PC-9 (cell line): ENCODE measurements at regions not wholly inside any gene's neighbourhood (a gene's known extent, or its start where the extent isn't known, plus 50 kb on each side); places are given as distances from the start of the nearest gene placed in this dataset.

ENCODE experiments used
- BruUV-seq: library from RNA; stranded (reverse); fragments of 400-500 nt; replicated peaks from 2 replicates; lab custom pipeline; 2021; lab: Mats Ljungman, UMichigan
- CTCF ChIA-PET: fragments of 300-600 bp; sonication (Branson Sonifier 250); formaldehyde crosslinking; loops from one replicate; lab custom pipeline; 2022; ENCODE audit warnings: antibody characterized with exemption; lab: Charles Lee
- POLR2A ChIA-PET: fragments of 300-600 bp; sonication (Branson Sonifier 250); formaldehyde crosslinking; loops from one replicate; lab custom pipeline; 2022; ENCODE audit warnings: antibody characterized with exemption; ENCODE audit not compliant: unreplicated experiment; lab: Charles Lee
- DNase-seq, 2 experiments: peaks; one replicate each; pipeline versions ENCODE4 v3.0.0 to v3.0.0-alpha.2; 2015 to 2022; ENCODE audit warnings: mixed read lengths in 1 of 2
- H2AFZ ChIP-seq: fragments of 200-600 bp; sonication (generic); 2 replicates; pipeline ENCODE4 v1.8.1; 2017; ENCODE audit warnings: antibody characterized with exemption
- H3F3A ChIP-seq: fragments of 200-600 bp; sonication (generic); 2 replicates; pipeline ENCODE4 v1.8.1; 2017; ENCODE audit warnings: antibody characterized with exemption, mild to moderate bottlenecking, low read depth; ENCODE audit not compliant: insufficient read depth
- H3K27ac ChIP-seq: fragments of 200-600 bp; sonication (generic); 2 replicates; pipeline ENCODE4 v1.6.1; 2016; ENCODE audit warnings: mixed run types
- H3K27me3 ChIP-seq: fragments of 200-600 bp; sonication (generic); 2 replicates; pipeline ENCODE4 v1.6.1; 2016; ENCODE audit warnings: low read depth, mixed run types; ENCODE audit not compliant: insufficient read depth
- H3K36me3 ChIP-seq: fragments of 200-600 bp; sonication (generic); 2 replicates; pipeline ENCODE4 v1.6.1; 2016; ENCODE audit warnings: low read depth, mixed run types
- H3K4me1 ChIP-seq: fragments of 200-600 bp; sonication (generic); replicated peaks from 2 replicates; pipeline ENCODE4 v1.6.1; 2016; ENCODE audit warnings: mixed run types; ENCODE audit not compliant: insufficient read depth
- H3K4me2 ChIP-seq: fragments of 200-600 bp; sonication (generic); 2 replicates; pipeline ENCODE4 v1.6.1; 2017; ENCODE audit warnings: mixed run types
- H3K4me3 ChIP-seq: fragments of 200-600 bp; sonication (generic); 2 replicates; pipeline ENCODE4 v1.6.1; 2016; ENCODE audit warnings: mixed run types
- H3K79me2 ChIP-seq: fragments of 200-600 bp; sonication (generic); 2 replicates; pipeline ENCODE4 v1.6.1; 2017; ENCODE audit warnings: low read depth, mixed run types
- H3K9me2 ChIP-seq: fragments of 200-600 bp; sonication (generic); 2 replicates; pipeline ENCODE4 v1.8.1; 2017; ENCODE audit warnings: mild to moderate bottlenecking; ENCODE audit not compliant: insufficient read depth
- H3K9me3 ChIP-seq: fragments of 200-600 bp; sonication (generic); 2 replicates; pipeline ENCODE4 v1.8.1; 2016; ENCODE audit warnings: low read depth; ENCODE audit not compliant: insufficient read depth
- H4K20me1 ChIP-seq: fragments of 200-600 bp; sonication (generic); 2 replicates; pipeline ENCODE4 v1.8.1; 2017; ENCODE audit not compliant: insufficient read depth
- EZH2 ChIP-seq: fragments of 200-600 bp; sonication (generic); IDR thresholded peaks from 2 replicates; pipeline ENCODE4 v1.8.0; 2017; ENCODE audit warnings: antibody characterized with exemption, low read depth
- intact Hi-C: fragments of 100-400 bp; cut with micrococcal nuclease; formaldehyde crosslinking; loops from one replicate; pipeline ENCODE4 v1.10.0; 2022; ENCODE audit not compliant: unreplicated experiment
- TF ChIP-seq, protein P1 (sequence below): fragments of 200-600 bp; sonication (generic); conservative IDR thresholded peaks from 2 replicates; pipeline ENCODE4 v1.6.1; 2017; ENCODE audit warnings: mixed run types, antibody characterized with exemption, mild to moderate bottlenecking, moderate library complexity

DNA sequence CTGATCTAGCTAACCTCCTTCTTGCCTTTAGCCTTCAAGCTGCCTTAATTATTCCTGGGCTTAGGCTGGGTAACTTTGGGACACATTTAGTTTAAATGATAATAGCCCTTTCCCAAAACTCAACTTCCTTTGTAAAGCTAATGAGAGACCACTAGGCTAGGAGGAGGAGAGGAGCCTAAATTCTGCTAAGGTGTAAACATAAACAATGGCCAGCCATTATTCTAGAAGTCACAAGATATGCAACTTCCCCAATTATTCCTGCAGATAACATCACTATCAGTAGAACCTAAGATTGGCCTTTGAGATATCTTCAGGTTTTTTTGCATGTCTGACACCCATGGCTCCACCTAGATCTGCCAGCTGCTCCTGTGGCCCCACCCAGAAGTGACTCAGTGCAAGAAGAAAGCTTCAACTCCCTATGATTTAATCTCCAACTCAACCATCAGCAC is 131.2 kb upstream of the FAM20A start:
- H3K27ac ChIP-seq: no peak overlapping the region
- no TSS peak for BruUV-seq
- no peaks in the 10 kb centered on the region for H4K20me1 ChIP-seq
- no peaks in the 10 kb centered on the region for H3K36me3 ChIP-seq
- no peak overlapping the region for H3K4me3 ChIP-seq
- no peak overlapping the region for H3K4me2 ChIP-seq
- no peak overlapping the region for H2AFZ ChIP-seq
- no peak for TF ChIP-seq EZH2
- TF ChIP-seq, protein P1, sequence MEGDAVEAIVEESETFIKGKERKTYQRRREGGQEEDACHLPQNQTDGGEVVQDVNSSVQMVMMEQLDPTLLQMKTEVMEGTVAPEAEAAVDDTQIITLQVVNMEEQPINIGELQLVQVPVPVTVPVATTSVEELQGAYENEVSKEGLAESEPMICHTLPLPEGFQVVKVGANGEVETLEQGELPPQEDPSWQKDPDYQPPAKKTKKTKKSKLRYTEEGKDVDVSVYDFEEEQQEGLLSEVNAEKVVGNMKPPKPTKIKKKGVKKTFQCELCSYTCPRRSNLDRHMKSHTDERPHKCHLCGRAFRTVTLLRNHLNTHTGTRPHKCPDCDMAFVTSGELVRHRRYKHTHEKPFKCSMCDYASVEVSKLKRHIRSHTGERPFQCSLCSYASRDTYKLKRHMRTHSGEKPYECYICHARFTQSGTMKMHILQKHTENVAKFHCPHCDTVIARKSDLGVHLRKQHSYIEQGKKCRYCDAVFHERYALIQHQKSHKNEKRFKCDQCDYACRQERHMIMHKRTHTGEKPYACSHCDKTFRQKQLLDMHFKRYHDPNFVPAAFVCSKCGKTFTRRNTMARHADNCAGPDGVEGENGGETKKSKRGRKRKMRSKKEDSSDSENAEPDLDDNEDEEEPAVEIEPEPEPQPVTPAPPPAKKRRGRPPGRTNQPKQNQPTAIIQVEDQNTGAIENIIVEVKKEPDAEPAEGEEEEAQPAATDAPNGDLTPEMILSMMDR: no peak
- DNase-seq: no peak
- no peaks in the 10 kb centered on the region for H3K4me1 ChIP-seq
- H3K9me2 ChIP-seq: no peaks in the 10 kb centered on the region
- no peaks in the 10 kb centered on the region for H3F3A ChIP-seq
- H3K27me3 ChIP-seq: peaks cover 9% of the 10 kb centered on the region; the same call in 1 of the 2 replicates
- H3K9me3 ChIP-seq: no peaks in the 10 kb centered on the region
- CTCF ChIA-PET: no interaction called here
- no peaks in the 10 kb centered on the region for H3K79me2 ChIP-seq
- intact Hi-C loops: no loop called here
- POLR2A ChIA-PET: no interaction called here

DNA sequence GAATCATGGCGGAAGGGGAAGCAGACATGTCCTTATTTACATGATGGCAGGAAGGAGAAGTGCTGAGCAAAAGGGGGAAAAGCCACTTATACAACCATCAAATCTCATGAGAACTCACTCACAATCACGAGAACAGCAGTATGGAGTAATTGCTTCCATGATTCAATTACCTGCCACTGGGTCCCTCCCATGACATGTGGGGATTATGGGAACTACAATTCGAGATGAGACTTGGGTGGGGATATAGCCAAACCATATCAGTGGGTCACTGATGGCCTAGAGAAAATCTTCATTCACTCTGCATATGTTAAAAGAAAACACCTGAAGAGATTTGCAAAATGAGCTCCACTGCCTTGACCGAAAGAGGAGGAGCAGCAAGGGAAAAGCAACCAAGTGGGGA is 130.3 kb upstream of the FAM20A start:
- intact Hi-C loops: no loop called here
- ChIA-PET POLR2A (no interaction called here), CTCF (no interaction called here)
- no peak for DNase-seq
- no peaks in the 10 kb centered on the region for H3K9me2 ChIP-seq
- H3K4me3 ChIP-seq: no peak overlapping the region
- no peak overlapping the region for H3K4me2 ChIP-seq
- no peaks in the 10 kb centered on the region for H3K79me2 ChIP-seq
- BruUV-seq: no TSS peak
- no peaks in the 10 kb centered on the region for H3F3A ChIP-seq
- H3K9me3 ChIP-seq: no peaks in the 10 kb centered on the region
- no peaks in the 10 kb centered on the region for H3K36me3 ChIP-seq
- H3K27me3 ChIP-seq: peaks cover 13% of the 10 kb centered on the region; the same call in 1 of the 2 replicates
- no peak overlapping the region for H2AFZ ChIP-seq
- H3K27ac ChIP-seq: no peak overlapping the region
- TF ChIP-seq EZH2: no peak
- TF ChIP-seq, protein P1: no peak
- H3K4me1 ChIP-seq: no peaks in the 10 kb centered on the region
- no peaks in the 10 kb centered on the region for H4K20me1 ChIP-seq

DNA sequence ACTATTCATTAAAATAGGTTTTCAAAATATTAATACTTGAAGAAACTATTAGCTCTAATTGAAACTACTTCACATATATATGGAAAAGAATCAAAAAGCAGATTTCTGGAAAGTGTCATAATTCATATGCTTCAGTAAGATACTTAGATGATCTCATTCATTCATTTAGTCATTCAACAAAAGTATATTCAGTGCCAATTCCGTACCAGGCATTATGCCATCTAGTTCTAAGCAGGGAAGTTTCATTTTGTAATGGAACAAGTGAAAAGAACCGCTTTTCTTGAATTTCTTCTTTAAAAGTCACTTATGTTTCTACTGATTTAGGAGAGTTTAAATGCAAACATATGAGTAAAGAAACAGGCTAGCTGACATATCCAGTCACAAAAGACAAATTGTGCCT is 118.3 kb upstream of the FAM20A start:
- Histone ChIP-seq H2AFZ (no peak overlapping the region), H4K20me1 (no peaks in the 10 kb centered on the region), H3F3A (no peaks in the 10 kb centered on the region), H3K4me1 (no peaks in the 10 kb centered on the region), H3K4me2 (no peak overlapping the region), H3K27ac (no peak overlapping the region), H3K27me3 (peaks cover 18% of the 10 kb centered on the region; the same call in 1 of the 2 replicates), H3K79me2 (no peaks in the 10 kb centered on the region), H3K9me2 (no peaks in the 10 kb centered on the region), H3K9me3 (no peaks in the 10 kb centered on the region), H3K4me3 (no peak overlapping the region), H3K36me3 (no peaks in the 10 kb centered on the region)
- DNase-seq: no peak
- BruUV-seq: no TSS peak
- POLR2A ChIA-PET: no interaction called here
- CTCF ChIA-PET: no interaction called here
- TF ChIP-seq, protein P1: no peak
- TF ChIP-seq EZH2: no peak
- intact Hi-C loops: no loop called here
